ENCODE measurements at regions not wholly inside any gene's neighbourhood (a gene's known extent, or its start where the extent isn't known, plus 50 kb on each side); places are given as distances from the start of the nearest gene placed in this dataset.

DNA sequence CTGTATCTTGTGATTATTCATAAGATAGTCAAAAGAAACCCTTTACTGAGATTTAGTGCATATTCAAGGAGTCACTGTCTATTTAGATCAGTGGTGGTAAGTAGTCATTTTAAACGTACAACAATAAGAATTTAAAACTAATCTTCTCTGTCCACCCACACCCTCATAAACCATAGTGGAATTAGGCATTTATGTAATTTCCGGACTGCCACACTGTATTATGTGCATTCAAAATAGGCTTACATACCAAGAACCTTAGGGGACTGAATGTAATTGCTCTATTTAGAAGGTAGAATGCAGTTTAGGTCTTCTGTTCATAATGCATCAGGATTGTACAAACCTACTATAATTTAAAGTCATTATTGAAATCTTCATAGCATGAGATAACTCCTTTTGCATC, 685.4 kb downstream of the TENT5A start:
- ChIA-PET CTCF (interaction anchor here (0.7 kb wide), 1 partner anchor 14 kb away, joined by 3 read pairs; no protein-coding TSS in a partner anchor), POLR2A (no interaction called here)
- no peak for TF ChIP-seq OSR2 (tag by site-specific recombination; IDR thresholded peaks at IDR 0.05)
- TF ChIP-seq ZNF16 (tag by site-specific recombination; IDR thresholded peaks at IDR 0.05; ENCODE audit: low read depth), result no peak
- TF ChIP-seq, protein P1, sequence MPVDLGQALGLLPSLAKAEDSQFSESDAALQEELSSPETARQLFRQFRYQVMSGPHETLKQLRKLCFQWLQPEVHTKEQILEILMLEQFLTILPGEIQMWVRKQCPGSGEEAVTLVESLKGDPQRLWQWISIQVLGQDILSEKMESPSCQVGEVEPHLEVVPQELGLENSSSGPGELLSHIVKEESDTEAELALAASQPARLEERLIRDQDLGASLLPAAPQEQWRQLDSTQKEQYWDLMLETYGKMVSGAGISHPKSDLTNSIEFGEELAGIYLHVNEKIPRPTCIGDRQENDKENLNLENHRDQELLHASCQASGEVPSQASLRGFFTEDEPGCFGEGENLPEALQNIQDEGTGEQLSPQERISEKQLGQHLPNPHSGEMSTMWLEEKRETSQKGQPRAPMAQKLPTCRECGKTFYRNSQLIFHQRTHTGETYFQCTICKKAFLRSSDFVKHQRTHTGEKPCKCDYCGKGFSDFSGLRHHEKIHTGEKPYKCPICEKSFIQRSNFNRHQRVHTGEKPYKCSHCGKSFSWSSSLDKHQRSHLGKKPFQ (tag by site-specific recombination; IDR thresholded peaks at IDR 0.05), result no peak
- TF ChIP-seq ZNF140 (tag by site-specific recombination; IDR thresholded peaks at IDR 0.05), result no peak
- no peak for TF ChIP-seq GLIS1 (tag by site-specific recombination; IDR thresholded peaks at IDR 0.05)
- TF ChIP-seq SALL2 (tag by site-specific recombination; IDR thresholded peaks at IDR 0.05; ENCODE audit: borderline replicate concordance), result no peak
- no peak for TF ChIP-seq KLF10 (tag by site-specific recombination; IDR thresholded peaks at IDR 0.05)
- TF ChIP-seq, protein P2, sequence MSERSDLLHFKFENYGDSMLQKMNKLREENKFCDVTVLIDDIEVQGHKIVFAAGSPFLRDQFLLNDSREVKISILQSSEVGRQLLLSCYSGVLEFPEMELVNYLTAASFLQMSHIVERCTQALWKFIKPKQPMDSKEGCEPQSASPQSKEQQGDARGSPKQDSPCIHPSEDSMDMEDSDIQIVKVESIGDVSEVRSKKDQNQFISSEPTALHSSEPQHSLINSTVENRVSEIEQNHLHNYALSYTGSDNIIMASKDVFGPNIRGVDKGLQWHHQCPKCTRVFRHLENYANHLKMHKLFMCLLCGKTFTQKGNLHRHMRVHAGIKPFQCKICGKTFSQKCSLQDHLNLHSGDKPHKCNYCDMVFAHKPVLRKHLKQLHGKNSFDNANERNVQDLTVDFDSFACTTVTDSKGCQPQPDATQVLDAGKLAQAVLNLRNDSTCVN (tag by site-specific recombination; optimal IDR thresholded peaks at IDR 0.05), result no peak
- no peak for TF ChIP-seq TCF7L2 (IDR thresholded peaks at IDR 0.05; ENCODE audit: borderline replicate concordance, low read depth, low read length)
- no peak for TF ChIP-seq ZNF302 (tag by site-specific recombination; IDR thresholded peaks at IDR 0.05; ENCODE audit: low read depth)
- no peak for TF ChIP-seq ZNF670 (tag by site-specific recombination; IDR thresholded peaks at IDR 0.05; ENCODE audit: low read depth)
- no peaks in the 10 kb centered on the region for H3K9me3 ChIP-seq (ENCODE audit: control insufficient read depth, insufficient read depth, low read depth, low read length)
- H3K4me3 ChIP-seq (ENCODE audit: low read depth, low read length), result no peak overlapping the region
- no peaks in the 10 kb centered on the region for H3K4me1 ChIP-seq (ENCODE audit: control insufficient read depth, insufficient read depth, low read length)
- H3K27ac ChIP-seq (ENCODE audit: extremely low read depth, low read depth, low read length), result no peak overlapping the region
- H3K36me3 ChIP-seq (ENCODE audit: control insufficient read depth in 2 of 2, insufficient read depth in 1 of 2, low read length in 2 of 2), result no peaks in the 10 kb centered on the region

DNA sequence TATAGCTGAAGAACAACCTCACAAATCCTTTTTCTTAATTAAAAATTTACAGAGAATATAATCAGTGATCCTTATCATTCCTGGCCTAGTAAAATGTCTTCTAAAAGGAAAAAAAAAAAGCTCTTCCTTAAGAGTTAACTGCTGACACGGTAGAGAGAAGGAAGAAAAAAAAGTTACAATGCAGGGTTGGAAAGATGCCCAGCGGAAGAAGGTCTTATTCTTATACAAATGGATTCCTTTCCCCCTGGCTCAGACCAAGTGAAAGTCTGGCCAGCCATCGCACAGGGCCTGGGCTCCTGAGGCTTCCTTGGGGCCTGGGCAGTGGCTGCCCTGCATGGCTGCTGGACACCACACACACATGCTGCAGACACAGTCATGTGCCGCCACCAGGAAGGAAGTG, 688.6 kb downstream of the TENT5A start:
- Histone ChIP-seq H3K9me3 (ENCODE audit: control insufficient read depth, insufficient read depth, low read depth, low read length) (no peaks in the 10 kb centered on the region), H3K27ac (ENCODE audit: extremely low read depth, low read depth, low read length) (no peak overlapping the region), H3K4me1 (ENCODE audit: control insufficient read depth, insufficient read depth, low read length) (no peaks in the 10 kb centered on the region), H3K4me3 (ENCODE audit: low read depth, low read length) (no peak overlapping the region), H3K36me3 (ENCODE audit: control insufficient read depth in 2 of 2, insufficient read depth in 1 of 2, low read length in 2 of 2) (no peaks in the 10 kb centered on the region)
- ChIA-PET POLR2A (no interaction called here), CTCF (no interaction called here)
- TF ChIP-seq, protein P3, sequence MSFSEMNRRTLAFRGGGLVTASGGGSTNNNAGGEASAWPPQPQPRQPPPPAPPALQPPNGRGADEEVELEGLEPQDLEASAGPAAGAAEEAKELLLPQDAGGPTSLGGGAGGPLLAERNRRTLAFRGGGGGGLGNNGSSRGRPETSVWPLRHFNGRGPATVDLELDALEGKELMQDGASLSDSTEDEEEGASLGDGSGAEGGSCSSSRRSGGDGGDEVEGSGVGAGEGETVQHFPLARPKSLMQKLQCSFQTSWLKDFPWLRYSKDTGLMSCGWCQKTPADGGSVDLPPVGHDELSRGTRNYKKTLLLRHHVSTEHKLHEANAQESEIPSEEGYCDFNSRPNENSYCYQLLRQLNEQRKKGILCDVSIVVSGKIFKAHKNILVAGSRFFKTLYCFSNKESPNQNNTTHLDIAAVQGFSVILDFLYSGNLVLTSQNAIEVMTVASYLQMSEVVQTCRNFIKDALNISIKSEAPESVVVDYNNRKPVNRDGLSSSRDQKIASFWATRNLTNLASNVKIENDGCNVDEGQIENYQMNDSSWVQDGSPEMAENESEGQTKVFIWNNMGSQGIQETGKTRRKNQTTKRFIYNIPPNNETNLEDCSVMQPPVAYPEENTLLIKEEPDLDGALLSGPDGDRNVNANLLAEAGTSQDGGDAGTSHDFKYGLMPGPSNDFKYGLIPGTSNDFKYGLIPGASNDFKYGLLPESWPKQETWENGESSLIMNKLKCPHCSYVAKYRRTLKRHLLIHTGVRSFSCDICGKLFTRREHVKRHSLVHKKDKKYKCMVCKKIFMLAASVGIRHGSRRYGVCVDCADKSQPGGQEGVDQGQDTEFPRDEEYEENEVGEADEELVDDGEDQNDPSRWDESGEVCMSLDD (tag by site-specific recombination; IDR thresholded peaks at IDR 0.05), result no peak
- no peak for TF ChIP-seq ZFP69B (tag by site-specific recombination; IDR thresholded peaks at IDR 0.05)
- TF ChIP-seq, protein P4, sequence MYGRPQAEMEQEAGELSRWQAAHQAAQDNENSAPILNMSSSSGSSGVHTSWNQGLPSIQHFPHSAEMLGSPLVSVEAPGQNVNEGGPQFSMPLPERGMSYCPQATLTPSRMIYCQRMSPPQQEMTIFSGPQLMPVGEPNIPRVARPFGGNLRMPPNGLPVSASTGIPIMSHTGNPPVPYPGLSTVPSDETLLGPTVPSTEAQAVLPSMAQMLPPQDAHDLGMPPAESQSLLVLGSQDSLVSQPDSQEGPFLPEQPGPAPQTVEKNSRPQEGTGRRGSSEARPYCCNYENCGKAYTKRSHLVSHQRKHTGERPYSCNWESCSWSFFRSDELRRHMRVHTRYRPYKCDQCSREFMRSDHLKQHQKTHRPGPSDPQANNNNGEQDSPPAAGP (tag by site-specific recombination; IDR thresholded peaks at IDR 0.05), result no peak
- TF ChIP-seq ZNF529 (tag by site-specific recombination; IDR thresholded peaks at IDR 0.05; ENCODE audit: insufficient replicate concordance), result no peak
- TF ChIP-seq ZNF747 (tag by site-specific recombination; IDR thresholded peaks at IDR 0.05), result no peak
- TF ChIP-seq ZEB2 (tag by site-specific recombination; IDR thresholded peaks at IDR 0.05), result no peak
- TF ChIP-seq RBAK (tag by site-specific recombination; IDR thresholded peaks at IDR 0.05), result no peak
- TF ChIP-seq, protein P5, sequence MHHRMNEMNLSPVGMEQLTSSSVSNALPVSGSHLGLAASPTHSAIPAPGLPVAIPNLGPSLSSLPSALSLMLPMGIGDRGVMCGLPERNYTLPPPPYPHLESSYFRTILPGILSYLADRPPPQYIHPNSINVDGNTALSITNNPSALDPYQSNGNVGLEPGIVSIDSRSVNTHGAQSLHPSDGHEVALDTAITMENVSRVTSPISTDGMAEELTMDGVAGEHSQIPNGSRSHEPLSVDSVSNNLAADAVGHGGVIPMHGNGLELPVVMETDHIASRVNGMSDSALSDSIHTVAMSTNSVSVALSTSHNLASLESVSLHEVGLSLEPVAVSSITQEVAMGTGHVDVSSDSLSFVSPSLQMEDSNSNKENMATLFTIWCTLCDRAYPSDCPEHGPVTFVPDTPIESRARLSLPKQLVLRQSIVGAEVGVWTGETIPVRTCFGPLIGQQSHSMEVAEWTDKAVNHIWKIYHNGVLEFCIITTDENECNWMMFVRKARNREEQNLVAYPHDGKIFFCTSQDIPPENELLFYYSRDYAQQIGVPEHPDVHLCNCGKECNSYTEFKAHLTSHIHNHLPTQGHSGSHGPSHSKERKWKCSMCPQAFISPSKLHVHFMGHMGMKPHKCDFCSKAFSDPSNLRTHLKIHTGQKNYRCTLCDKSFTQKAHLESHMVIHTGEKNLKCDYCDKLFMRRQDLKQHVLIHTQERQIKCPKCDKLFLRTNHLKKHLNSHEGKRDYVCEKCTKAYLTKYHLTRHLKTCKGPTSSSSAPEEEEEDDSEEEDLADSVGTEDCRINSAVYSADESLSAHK (tag by site-specific recombination; IDR thresholded peaks at IDR 0.05), result no peak
- TF ChIP-seq, protein P6, sequence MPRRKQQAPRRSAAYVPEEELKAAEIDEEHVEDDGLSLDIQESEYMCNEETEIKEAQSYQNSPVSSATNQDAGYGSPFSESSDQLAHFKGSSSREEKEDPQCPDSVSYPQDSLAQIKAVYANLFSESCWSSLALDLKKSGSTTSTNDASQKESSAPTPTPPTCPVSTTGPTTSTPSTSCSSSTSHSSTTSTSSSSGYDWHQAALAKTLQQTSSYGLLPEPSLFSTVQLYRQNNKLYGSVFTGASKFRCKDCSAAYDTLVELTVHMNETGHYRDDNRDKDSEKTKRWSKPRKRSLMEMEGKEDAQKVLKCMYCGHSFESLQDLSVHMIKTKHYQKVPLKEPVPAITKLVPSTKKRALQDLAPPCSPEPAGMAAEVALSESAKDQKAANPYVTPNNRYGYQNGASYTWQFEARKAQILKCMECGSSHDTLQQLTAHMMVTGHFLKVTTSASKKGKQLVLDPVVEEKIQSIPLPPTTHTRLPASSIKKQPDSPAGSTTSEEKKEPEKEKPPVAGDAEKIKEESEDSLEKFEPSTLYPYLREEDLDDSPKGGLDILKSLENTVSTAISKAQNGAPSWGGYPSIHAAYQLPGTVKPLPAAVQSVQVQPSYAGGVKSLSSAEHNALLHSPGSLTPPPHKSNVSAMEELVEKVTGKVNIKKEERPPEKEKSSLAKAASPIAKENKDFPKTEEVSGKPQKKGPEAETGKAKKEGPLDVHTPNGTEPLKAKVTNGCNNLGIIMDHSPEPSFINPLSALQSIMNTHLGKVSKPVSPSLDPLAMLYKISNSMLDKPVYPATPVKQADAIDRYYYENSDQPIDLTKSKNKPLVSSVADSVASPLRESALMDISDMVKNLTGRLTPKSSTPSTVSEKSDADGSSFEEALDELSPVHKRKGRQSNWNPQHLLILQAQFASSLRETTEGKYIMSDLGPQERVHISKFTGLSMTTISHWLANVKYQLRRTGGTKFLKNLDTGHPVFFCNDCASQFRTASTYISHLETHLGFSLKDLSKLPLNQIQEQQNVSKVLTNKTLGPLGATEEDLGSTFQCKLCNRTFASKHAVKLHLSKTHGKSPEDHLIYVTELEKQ (tag by site-specific recombination; IDR thresholded peaks at IDR 0.05; ENCODE audit: borderline replicate concordance), result no peak
- TF ChIP-seq ZBTB1 (tag by site-specific recombination; IDR thresholded peaks at IDR 0.05), result no peak
